ENCODE measurements at regions not wholly inside any gene's neighbourhood (a gene's known extent, or its start where the extent isn't known, plus 50 kb on each side); places are given as distances from the start of the nearest gene placed in this dataset.
A peak's percentile ranks its signal among the peaks of the same experiment; 100 is the strongest.
"Not testable (repeated sequence)": the region's sequence is repeated elsewhere in the genome, so short reads cannot be mapped to it uniquely, and the experiment has no call there.

DNA sequence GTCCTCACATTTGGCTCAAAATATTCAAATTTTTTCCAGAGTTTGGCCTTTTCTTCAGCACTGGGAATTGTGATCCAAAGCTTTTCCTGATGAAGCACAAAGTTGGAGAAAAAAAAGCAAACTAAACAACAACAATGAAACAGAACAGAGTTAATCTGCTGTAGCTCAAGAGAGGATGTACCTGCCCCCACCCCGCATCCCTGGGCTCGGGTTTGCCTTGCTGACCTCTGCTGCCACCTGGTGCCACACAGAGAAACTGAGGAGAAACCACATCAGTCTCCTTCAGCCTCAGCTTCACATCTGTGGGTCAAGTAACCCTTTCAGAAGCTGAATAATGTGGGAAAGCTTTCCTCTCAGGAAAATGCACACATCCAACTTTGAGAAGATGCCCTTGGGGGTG is 290.4 kb downstream of the RTP5 start:
- TF ChIP-seq CTCF (IDR thresholded peaks at IDR 0.05) = peak in 2 of 5 experiments; percentile 48 to 52
- not testable (repeated sequence) for TF ChIP-seq EP300, POLR2A (IDR thresholded peaks at IDR 0.05)
